ENCODE measurements at regions not wholly inside any gene's neighbourhood (a gene's known extent, or its start where the extent isn't known, plus 50 kb on each side); places are given as distances from the start of the nearest gene placed in this dataset.

DNA sequence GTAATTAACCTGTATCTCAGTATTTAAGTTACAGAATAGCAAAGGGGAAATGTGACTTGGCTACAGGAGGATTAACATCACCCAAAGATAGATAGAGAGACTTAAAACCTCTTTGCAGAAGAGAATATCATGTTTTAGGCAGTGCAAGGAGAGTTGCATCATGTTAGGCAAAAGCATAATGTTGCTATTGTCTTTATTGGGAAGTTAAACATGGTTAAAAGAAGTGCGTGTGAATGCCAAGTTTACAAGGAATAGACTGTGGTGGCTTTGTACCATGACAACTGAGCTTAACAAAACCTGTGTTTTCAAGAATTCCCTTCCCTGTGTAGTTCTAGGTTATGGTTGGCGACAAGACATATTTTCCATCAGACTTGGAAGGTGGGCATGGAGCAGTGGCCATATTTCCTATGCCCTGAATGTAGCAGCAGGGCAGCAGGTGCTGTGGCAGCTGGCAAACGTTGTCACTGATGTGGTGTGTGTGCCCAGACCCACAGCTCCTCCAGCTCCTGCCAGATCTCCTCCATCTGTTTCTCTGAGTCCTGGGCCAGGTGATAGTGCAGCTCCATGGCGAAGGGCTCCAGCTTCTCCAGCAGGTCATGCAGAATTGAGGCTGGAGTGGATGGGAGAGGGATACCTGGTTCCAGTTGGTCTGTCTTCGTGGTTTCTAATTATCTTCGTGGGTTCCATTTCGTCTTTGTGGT is 163.3 kb downstream of the QRSL1 start:
- TF ChIP-seq IRF3 (IDR thresholded peaks at IDR 0.05; ENCODE audit: low read depth, low read length) (no peak), MXI1 (IDR thresholded peaks at IDR 0.05; ENCODE audit: low read depth, low read length) (no peak), EZH2phosphoT487 (IDR thresholded peaks at IDR 0.05; ENCODE audit: borderline replicate concordance, low read depth) (no peak), RFX5 (IDR thresholded peaks at IDR 0.05; ENCODE audit: low read length) (no peak), SIN3A (IDR thresholded peaks at IDR 0.05; ENCODE audit: borderline replicate concordance, low read depth, low read length) (no peak)
- TF ChIP-seq, protein P1, sequence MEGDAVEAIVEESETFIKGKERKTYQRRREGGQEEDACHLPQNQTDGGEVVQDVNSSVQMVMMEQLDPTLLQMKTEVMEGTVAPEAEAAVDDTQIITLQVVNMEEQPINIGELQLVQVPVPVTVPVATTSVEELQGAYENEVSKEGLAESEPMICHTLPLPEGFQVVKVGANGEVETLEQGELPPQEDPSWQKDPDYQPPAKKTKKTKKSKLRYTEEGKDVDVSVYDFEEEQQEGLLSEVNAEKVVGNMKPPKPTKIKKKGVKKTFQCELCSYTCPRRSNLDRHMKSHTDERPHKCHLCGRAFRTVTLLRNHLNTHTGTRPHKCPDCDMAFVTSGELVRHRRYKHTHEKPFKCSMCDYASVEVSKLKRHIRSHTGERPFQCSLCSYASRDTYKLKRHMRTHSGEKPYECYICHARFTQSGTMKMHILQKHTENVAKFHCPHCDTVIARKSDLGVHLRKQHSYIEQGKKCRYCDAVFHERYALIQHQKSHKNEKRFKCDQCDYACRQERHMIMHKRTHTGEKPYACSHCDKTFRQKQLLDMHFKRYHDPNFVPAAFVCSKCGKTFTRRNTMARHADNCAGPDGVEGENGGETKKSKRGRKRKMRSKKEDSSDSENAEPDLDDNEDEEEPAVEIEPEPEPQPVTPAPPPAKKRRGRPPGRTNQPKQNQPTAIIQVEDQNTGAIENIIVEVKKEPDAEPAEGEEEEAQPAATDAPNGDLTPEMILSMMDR (IDR thresholded peaks at IDR 0.05) = no peak
- TF ChIP-seq, protein P2, sequence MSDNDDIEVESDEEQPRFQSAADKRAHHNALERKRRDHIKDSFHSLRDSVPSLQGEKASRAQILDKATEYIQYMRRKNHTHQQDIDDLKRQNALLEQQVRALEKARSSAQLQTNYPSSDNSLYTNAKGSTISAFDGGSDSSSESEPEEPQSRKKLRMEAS (IDR thresholded peaks at IDR 0.05; ENCODE audit: low read depth) = no peak
- TF ChIP-seq, protein P3, sequence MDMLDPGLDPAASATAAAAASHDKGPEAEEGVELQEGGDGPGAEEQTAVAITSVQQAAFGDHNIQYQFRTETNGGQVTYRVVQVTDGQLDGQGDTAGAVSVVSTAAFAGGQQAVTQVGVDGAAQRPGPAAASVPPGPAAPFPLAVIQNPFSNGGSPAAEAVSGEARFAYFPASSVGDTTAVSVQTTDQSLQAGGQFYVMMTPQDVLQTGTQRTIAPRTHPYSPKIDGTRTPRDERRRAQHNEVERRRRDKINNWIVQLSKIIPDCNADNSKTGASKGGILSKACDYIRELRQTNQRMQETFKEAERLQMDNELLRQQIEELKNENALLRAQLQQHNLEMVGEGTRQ (IDR thresholded peaks at IDR 0.05; ENCODE audit: borderline replicate concordance, low read depth, low read length) = no peak
